G401 (cell line): ENCODE measurements at regions not wholly inside any gene's neighbourhood (a gene's known extent, or its start where the extent isn't known, plus 50 kb on each side); places are given as distances from the start of the nearest gene placed in this dataset.

Experiments used
- DNase-seq: peaks from one replicate; pipeline ENCODE4 v3.0.0-alpha.2; 2015; ENCODE audit warnings: low spot score
- in situ Hi-C: cut with HindIII; loops from 2 replicates; pipeline ENCODE4 v1.10.0; 2016; ENCODE audit warnings: low sequenced_read_pairs, mixed read lengths

GRCh38 chr7:10913457-10913856 is 60.2 kb upstream of the PHF14 start:
- in situ Hi-C loops: no loop called here
- no peak for DNase-seq

DNA sequence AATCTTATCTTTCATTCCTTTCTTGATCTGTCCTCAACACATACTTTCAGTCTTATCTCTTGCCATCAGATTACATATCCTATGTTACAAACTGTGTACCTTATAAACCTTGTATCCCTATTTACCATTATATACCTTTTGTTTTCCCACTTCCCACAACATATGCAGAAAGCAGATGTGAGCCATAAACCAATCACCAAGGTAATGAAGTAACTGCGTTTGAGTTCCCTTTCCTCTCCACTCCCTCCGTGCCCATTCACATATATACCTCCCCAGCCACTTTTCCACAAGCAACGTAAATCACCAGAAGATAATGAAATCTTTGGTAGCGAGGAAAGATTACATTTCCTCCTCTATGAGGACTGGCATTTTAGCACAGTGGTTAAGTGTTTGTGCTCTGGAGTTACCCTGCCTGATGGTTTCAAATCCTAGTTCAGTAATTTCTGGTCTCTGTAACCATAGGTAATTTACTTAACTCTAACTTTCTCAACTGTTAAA is 55.5 kb upstream of the PHF14 start:
- in situ Hi-C loops: no loop called here
- DNase-seq: no peak

GRCh38 chr7:10919923-10920322 is 53.7 kb upstream of the PHF14 start:
- DNase-seq: no peak
- in situ Hi-C loops: no loop called here
